Smooth muscle cell (in vitro differentiated cells): ENCODE measurements at regions not wholly inside any gene's neighbourhood (a gene's known extent, or its start where the extent isn't known, plus 50 kb on each side); places are given as distances from the start of the nearest gene placed in this dataset.

Source experiments
- DNase-seq: peaks from one replicate; lab custom pipeline; 2025; ENCODE audit not compliant: unreplicated experiment; lab: John Stamatoyannopoulos, UW
- H2AFZ ChIP-seq: fragments of 200-600 bp; sonication (generic); 2 replicates; pipeline ENCODE4 v1.6.0; 2016; ENCODE audit warnings: antibody characterized with exemption, low read depth, mild to moderate bottlenecking
- H3F3A ChIP-seq: fragments of 200-600 bp; sonication (generic); 2 replicates; pipeline ENCODE4 v1.6.0; 2017; ENCODE audit warnings: antibody characterized with exemption, low read depth
- H3K27ac ChIP-seq: fragments of 200-600 bp; sonication (generic); 2 replicates; pipeline ENCODE4 v1.5.1; 2016; ENCODE audit warnings: low read depth, mild to moderate bottlenecking
- H3K27me3 ChIP-seq: fragments of 200-600 bp; sonication (generic); 2 replicates; pipeline ENCODE4 v1.6.1; 2016; ENCODE audit warnings: low read depth, mild to moderate bottlenecking
- H3K36me3 ChIP-seq: fragments of 200-600 bp; sonication (generic); 2 replicates; pipeline ENCODE4 v1.5.1; 2016; ENCODE audit warnings: low read depth
- H3K4me1 ChIP-seq: fragments of 200-600 bp; sonication (generic); 2 replicates; pipeline ENCODE4 v1.5.1; 2016; ENCODE audit warnings: low read depth
- H3K4me2 ChIP-seq: fragments of 200-600 bp; sonication (generic); 2 replicates; pipeline ENCODE4 v1.6.0; 2016; ENCODE audit warnings: mild to moderate bottlenecking
- H3K4me3 ChIP-seq: fragments of 200-600 bp; sonication (generic); 2 replicates; pipeline ENCODE4 v1.5.1; 2016; ENCODE audit warnings: mild to moderate bottlenecking
- H3K79me2 ChIP-seq: fragments of 200-600 bp; sonication (generic); 2 replicates; pipeline ENCODE4 v1.6.0; 2016; ENCODE audit warnings: low read depth, mild to moderate bottlenecking
- H3K9ac ChIP-seq: fragments of 200-600 bp; sonication (generic); 2 replicates; pipeline ENCODE4 v1.6.0; 2016; ENCODE audit warnings: low read depth
- H3K9me3 ChIP-seq: fragments of 200-600 bp; sonication (generic); replicated peaks from 2 replicates; pipeline ENCODE4 v1.5.1; 2016; ENCODE audit warnings: low read depth
- H4K20me1 ChIP-seq: fragments of 200-600 bp; sonication (generic); 2 replicates; pipeline ENCODE4 v1.6.0; 2016; ENCODE audit warnings: low read depth
- WGBS: methylation state at CpG from one replicate; pipeline ENCODE4 v1.1.7; 2016; ENCODE audit warnings: low lambda C conversion rate; 5-methylcytosine and 5-hydroxymethylcytosine counted together
- TF ChIP-seq, protein P1 (sequence below): fragments of 200-600 bp; sonication (generic); IDR thresholded peaks from 2 replicates; pipeline ENCODE4 v1.5.1; 2017; ENCODE audit warnings: borderline replicate concordance, mild to moderate bottlenecking, antibody characterized with exemption; ENCODE audit not compliant: insufficient read depth, poor library complexity, severe bottlenecking

DNA sequence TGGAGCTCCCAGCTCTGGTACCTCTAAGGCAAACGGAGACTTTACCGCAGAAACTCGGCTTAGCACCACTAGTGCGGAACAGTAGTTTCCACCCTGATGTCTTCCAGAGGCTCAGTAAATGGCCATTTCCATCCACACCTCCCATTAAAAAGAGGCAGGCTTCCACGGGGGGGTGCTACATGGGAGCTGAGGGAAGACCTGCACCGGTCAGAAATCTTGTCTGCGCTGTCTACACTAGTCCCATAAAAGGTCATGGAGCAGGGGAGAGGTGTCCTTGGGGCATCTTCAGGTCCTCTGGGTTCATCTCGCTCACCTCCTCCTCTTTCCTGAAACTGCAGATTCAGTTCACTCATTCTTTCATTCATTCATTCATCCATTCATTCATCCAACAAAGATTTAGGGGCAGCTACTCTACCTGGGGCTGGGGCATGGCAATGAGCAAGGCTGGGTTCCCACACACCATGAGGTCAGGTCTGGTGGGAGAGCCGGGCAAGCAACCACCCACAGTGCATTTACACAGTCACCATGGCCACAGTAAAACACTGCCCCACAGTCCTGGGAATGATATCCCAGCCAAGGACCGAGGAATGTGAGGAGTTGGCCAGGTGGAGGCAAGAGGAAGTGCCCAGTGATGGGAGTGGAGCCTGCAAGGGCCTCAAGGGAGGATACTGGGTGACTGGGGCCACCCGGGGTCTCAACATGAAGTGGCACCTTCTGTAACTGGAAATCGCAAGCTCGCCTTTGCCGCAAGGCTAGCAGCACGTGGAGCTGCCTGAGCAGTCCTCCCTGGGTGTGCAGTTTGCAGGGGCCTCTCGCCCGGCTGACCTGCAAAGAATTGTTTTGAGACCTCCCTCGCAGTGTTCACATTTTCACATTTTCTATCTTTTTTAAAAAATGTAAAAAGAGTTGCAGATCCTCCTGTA lies 180.2 kb upstream of the RAB6C start:
- no peak overlapping the region for H3K4me3 ChIP-seq
- no peak overlapping the region for H2AFZ ChIP-seq
- H3K9ac ChIP-seq = no peak overlapping the region
- 94% methylated on average over 18 of the region's 18 CpGs for WGBS
- H3K27ac ChIP-seq = no peak overlapping the region
- H3K4me1 ChIP-seq = no peaks in the 10 kb centered on the region
- no peaks in the 10 kb centered on the region for H3K9me3 ChIP-seq
- no peaks in the 10 kb centered on the region for H3K79me2 ChIP-seq
- H3K27me3 ChIP-seq = no peaks in the 10 kb centered on the region
- TF ChIP-seq, protein P1, sequence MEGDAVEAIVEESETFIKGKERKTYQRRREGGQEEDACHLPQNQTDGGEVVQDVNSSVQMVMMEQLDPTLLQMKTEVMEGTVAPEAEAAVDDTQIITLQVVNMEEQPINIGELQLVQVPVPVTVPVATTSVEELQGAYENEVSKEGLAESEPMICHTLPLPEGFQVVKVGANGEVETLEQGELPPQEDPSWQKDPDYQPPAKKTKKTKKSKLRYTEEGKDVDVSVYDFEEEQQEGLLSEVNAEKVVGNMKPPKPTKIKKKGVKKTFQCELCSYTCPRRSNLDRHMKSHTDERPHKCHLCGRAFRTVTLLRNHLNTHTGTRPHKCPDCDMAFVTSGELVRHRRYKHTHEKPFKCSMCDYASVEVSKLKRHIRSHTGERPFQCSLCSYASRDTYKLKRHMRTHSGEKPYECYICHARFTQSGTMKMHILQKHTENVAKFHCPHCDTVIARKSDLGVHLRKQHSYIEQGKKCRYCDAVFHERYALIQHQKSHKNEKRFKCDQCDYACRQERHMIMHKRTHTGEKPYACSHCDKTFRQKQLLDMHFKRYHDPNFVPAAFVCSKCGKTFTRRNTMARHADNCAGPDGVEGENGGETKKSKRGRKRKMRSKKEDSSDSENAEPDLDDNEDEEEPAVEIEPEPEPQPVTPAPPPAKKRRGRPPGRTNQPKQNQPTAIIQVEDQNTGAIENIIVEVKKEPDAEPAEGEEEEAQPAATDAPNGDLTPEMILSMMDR = no peak
- H4K20me1 ChIP-seq = no peaks in the 10 kb centered on the region
- no peaks in the 10 kb centered on the region for H3K36me3 ChIP-seq
- no peak for DNase-seq
- no peak overlapping the region for H3K4me2 ChIP-seq
- no peaks in the 10 kb centered on the region for H3F3A ChIP-seq

DNA sequence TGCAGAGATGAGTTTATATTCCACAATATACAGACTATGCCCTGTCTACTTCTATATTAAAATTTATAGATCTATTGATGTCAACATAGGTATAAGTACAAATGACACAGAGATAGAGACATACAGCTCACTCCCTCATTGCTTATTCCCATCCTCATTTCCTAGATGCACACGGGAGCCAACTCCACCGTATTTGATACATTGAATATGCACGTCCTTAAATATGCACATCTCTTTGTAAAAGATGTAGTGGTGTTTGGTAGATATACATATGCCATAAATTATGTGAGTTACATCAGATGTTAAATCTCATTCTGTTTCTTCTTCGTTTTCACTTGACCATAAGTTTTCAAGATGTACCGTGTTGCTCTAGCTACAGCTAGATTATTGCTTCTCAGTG lies 179.2 kb upstream of the RAB6C start:
- 91% methylated on average over 5 of the region's 5 CpGs for WGBS
- DNase-seq = no peak
- Histone ChIP-seq H3K36me3 (no peaks in the 10 kb centered on the region), H3K9me3 (no peaks in the 10 kb centered on the region), H3K4me3 (no peak overlapping the region), H3K9ac (no peak overlapping the region), H2AFZ (no peak overlapping the region), H3K4me2 (no peak overlapping the region), H3K79me2 (no peaks in the 10 kb centered on the region), H3K27me3 (no peaks in the 10 kb centered on the region), H3K27ac (no peak overlapping the region), H3F3A (no peaks in the 10 kb centered on the region), H4K20me1 (no peaks in the 10 kb centered on the region), H3K4me1 (no peaks in the 10 kb centered on the region)
- TF ChIP-seq, protein P1 = no peak

DNA sequence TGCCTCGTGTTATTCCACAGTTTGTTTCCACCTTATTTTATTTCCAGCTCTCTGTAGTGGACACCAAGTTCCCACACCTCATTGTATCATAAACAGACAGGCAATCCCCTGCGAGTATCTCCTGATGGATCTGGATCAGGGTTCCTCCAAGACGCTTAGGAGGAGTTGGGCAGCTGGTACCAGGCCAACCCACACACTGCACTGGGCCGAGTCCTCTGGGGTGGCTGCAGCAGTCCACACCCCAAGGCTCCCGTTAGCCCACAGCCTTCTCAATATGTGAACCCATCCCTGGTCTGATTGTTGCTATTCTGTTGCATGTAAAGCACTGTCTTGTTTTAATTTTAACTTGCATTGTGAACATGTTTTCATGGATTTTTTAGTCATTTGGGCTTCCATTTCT lies 178.8 kb upstream of the RAB6C start:
- Histone ChIP-seq H3K79me2 (no peaks in the 10 kb centered on the region), H3K4me3 (no peak overlapping the region), H3K27ac (no peak overlapping the region), H4K20me1 (no peaks in the 10 kb centered on the region), H3K9me3 (no peaks in the 10 kb centered on the region), H3K27me3 (no peaks in the 10 kb centered on the region), H3K4me2 (no peak overlapping the region), H3K36me3 (no peaks in the 10 kb centered on the region), H2AFZ (no peak overlapping the region), H3K9ac (no peak overlapping the region), H3K4me1 (no peaks in the 10 kb centered on the region), H3F3A (no peaks in the 10 kb centered on the region)
- no peak for DNase-seq
- TF ChIP-seq, protein P1 = no peak
- 89% methylated on average over 5 of the region's 5 CpGs for WGBS

DNA sequence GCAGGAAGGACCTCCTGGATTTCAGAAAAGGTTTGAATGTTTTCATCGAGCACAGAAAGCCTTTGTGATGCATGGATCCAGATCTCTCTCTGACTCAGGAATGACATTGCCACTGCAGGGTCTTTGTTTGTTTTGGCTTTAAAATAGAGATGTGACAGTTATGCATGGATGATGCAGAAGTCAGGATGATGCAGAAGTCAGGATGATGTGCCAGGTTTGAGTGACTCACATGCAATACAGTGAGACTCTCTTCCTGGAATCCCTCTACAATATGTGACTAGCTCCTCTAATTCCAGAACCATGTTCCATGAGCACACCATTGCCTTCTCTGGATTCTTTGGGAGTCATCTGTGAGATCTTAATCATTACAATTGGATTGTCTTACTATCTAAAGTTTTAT lies 177.9 kb upstream of the RAB6C start:
- WGBS = 67% methylated on average over 1 of the region's 1 CpG
- TF ChIP-seq, protein P1 = no peak
- Histone ChIP-seq H3F3A (no peaks in the 10 kb centered on the region), H3K27ac (no peak overlapping the region), H4K20me1 (no peaks in the 10 kb centered on the region), H3K36me3 (no peaks in the 10 kb centered on the region), H3K9me3 (no peaks in the 10 kb centered on the region), H2AFZ (no peak overlapping the region), H3K79me2 (no peaks in the 10 kb centered on the region), H3K27me3 (no peaks in the 10 kb centered on the region), H3K4me3 (no peak overlapping the region), H3K4me1 (no peaks in the 10 kb centered on the region), H3K4me2 (no peak overlapping the region), H3K9ac (no peak overlapping the region)
- no peak for DNase-seq
